Caco-2 (cell line): ENCODE measurements at regions not wholly inside any gene's neighbourhood (a gene's known extent, or its start where the extent isn't known, plus 50 kb on each side); places are given as distances from the start of the nearest gene placed in this dataset.
"Not testable (repeated sequence)": the region's sequence is repeated elsewhere in the genome, so short reads cannot be mapped to it uniquely, and the experiment has no call there.

Experiments used
- BruUV-seq: library from RNA; stranded (reverse); fragments of 400-500 nt; replicated peaks from 2 replicates; lab custom pipeline; 2021; lab: Mats Ljungman, UMichigan
- CTCF ChIA-PET: fragments of 300-600 bp; sonication (Branson Sonifier 250); formaldehyde crosslinking; loops from one replicate; lab custom pipeline; 2022; ENCODE audit warnings: antibody characterized with exemption; lab: Charles Lee
- POLR2A ChIA-PET: fragments of 300-600 bp; sonication (Branson Sonifier 250); formaldehyde crosslinking; loops from one replicate; lab custom pipeline; 2022; ENCODE audit warnings: antibody characterized with exemption; lab: Charles Lee
- DNase-seq, 2 experiments: peaks; one replicate each; pipeline versions ENCODE4 v3.0.0 to v3.0.0-alpha.2; 2020 to 2022
- H3K27me3 ChIP-seq: replicated peaks from 2 replicates; pipeline ENCODE4 v1.6.0; 2011; ENCODE audit warnings: low read length; ENCODE audit not compliant: control insufficient read depth, insufficient read depth
- H3K36me3 ChIP-seq: 2 replicates; pipeline ENCODE4 v1.5.1; 2011; ENCODE audit warnings: low read length; ENCODE audit not compliant: control insufficient read depth, insufficient read depth
- H3K4me1 ChIP-seq: fragments of 250-450 bp; sonication (Bioruptor Pico); 2 replicates; pipeline ENCODE4 v1.5.1; 2020; ENCODE audit warnings: mild to moderate bottlenecking
- H3K4me3 ChIP-seq: 2 replicates; pipeline ENCODE4 v1.5.1; 2011; ENCODE audit warnings: low read depth, mild to moderate bottlenecking, control low read depth, low read length
- H3K9me3 ChIP-seq: fragments of 250-450 bp; sonication (Bioruptor Pico); 2 replicates; pipeline ENCODE4 v1.5.1; 2020; ENCODE audit warnings: mild to moderate bottlenecking, moderate library complexity
- H3K27ac Mint-ChIP-seq: one replicate; pipeline ENCODE4 v1.8.0; 2022; ENCODE audit warnings: mixed read lengths; ENCODE audit not compliant: unreplicated experiment
- H3K27me3 Mint-ChIP-seq: one replicate; pipeline ENCODE4 v1.8.0; 2022; ENCODE audit warnings: mixed read lengths; ENCODE audit not compliant: insufficient read depth, unreplicated experiment
- H3K36me3 Mint-ChIP-seq: one replicate; pipeline ENCODE4 v1.8.0; 2022; ENCODE audit warnings: mild to moderate bottlenecking, mixed read lengths; ENCODE audit not compliant: insufficient read depth, unreplicated experiment
- H3K4me1 Mint-ChIP-seq: one replicate; pipeline ENCODE4 v1.8.0; 2022; ENCODE audit warnings: low read depth, mixed read lengths; ENCODE audit not compliant: unreplicated experiment
- H3K4me3 Mint-ChIP-seq: one replicate; pipeline ENCODE4 v1.8.0; 2022; ENCODE audit warnings: mild to moderate bottlenecking, moderate library complexity, mixed read lengths; ENCODE audit not compliant: unreplicated experiment
- H3K9me3 Mint-ChIP-seq: one replicate; pipeline ENCODE4 v1.8.0; 2022; ENCODE audit warnings: mixed read lengths; ENCODE audit not compliant: unreplicated experiment
- CTCF ChIP-seq, 2 experiments: fragments of 200-600 bp in 1 of 2; IDR thresholded peaks; 1 replicate in 1 of 2; 2 replicates in 1 of 2; pipeline versions ENCODE4 v1.5.1 to v1.8.0; 2011 to 2022; ENCODE audit warnings: antibody characterized with exemption in 1 of 2, control low read depth in 1 of 2, inconsistent platforms in 1 of 2, low read depth in 1 of 2, low read length in 1 of 2, mild to moderate bottlenecking in 1 of 2, moderate library complexity in 1 of 2; ENCODE audit not compliant: insufficient read depth in 1 of 2, severe bottlenecking in 1 of 2, unreplicated experiment in 1 of 2
- intact Hi-C: fragments of 100-400 bp; cut with micrococcal nuclease; formaldehyde crosslinking; loops from one replicate; pipeline ENCODE4 v1.10.0; 2022; ENCODE audit not compliant: unreplicated experiment

DNA sequence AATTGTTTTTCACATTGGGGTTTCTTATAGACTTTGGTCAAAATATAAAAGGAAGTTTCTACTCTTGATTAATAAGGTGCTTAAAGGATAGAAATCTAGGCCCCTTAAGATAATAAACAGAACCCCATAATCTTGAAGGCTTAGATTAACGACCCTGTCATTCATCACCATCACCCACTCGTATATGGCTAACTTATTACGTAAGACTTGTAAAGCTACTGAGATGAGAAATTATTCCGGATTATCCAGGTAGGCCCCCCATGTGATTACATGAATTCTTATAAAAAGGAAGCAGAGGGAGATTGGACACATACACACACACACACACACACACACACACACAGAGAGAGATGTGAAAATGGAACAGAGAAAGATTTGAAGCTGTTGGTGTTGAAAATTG, 1489.2 kb upstream of the TENM4 start:
- Mint-ChIP-seq H3K27me3 (peaks cover 9% of the 10 kb centered on the region), H3K9me3 (no peaks in the 10 kb centered on the region), H3K27ac (no peak overlapping the region), H3K4me3 (no peak overlapping the region), H3K4me1 (no peaks in the 10 kb centered on the region), H3K36me3 (no peaks in the 10 kb centered on the region)
- no peaks in the 10 kb centered on the region for H3K36me3 ChIP-seq
- ChIA-PET POLR2A (no interaction called here), CTCF (no interaction called here)
- BruUV-seq, result no TSS peak
- H3K4me1 ChIP-seq, result no peaks in the 10 kb centered on the region
- H3K27me3 ChIP-seq, result no peaks in the 10 kb centered on the region
- no peak overlapping the region for H3K4me3 ChIP-seq
- no peak for DNase-seq
- intact Hi-C loops, result no loop called here
- no peaks in the 10 kb centered on the region for H3K9me3 ChIP-seq
- TF ChIP-seq CTCF (IDR thresholded peaks at IDR 0.05; ENCODE audit: insufficient read depth in 1 of 2, low read depth in 1 of 2, low read length in 1 of 2, severe bottlenecking in 1 of 2, unreplicated experiment in 1 of 2), result no peak

GRCh38 chr11:80929031-80929805, 1488.4 kb upstream of the TENM4 start:
- Histone ChIP-seq H3K36me3 (no peaks in the 10 kb centered on the region), H3K27me3 (no peaks in the 10 kb centered on the region), H3K4me1 (no peaks in the 10 kb centered on the region), H3K4me3 (no peak overlapping the region), H3K9me3 (no peaks in the 10 kb centered on the region)
- no peaks in the 10 kb centered on the region for H3K36me3 Mint-ChIP-seq
- no peaks in the 10 kb centered on the region for H3K9me3 Mint-ChIP-seq
- DNase-seq, result no peak
- no peak overlapping the region for H3K27ac Mint-ChIP-seq
- peaks cover 11% of the 10 kb centered on the region for H3K27me3 Mint-ChIP-seq
- CTCF ChIA-PET, result no interaction called here
- no peaks in the 10 kb centered on the region for H3K4me1 Mint-ChIP-seq
- H3K4me3 Mint-ChIP-seq, result no peak overlapping the region
- no TSS peak for BruUV-seq
- TF ChIP-seq CTCF (IDR thresholded peaks at IDR 0.05; ENCODE audit: insufficient read depth in 1 of 2, low read depth in 1 of 2, low read length in 1 of 2, severe bottlenecking in 1 of 2, unreplicated experiment in 1 of 2), result no peak
- intact Hi-C loops, result no loop called here
- POLR2A ChIA-PET, result no interaction called here

GRCh38 chr11:80925321-80925720, 1484.5 kb upstream of the TENM4 start:
- Mint-ChIP-seq H3K9me3 (no peaks in the 10 kb centered on the region), H3K27ac (no peak overlapping the region), H3K36me3 (no peaks in the 10 kb centered on the region), H3K4me1 (no peaks in the 10 kb centered on the region), H3K27me3 (peaks cover 8% of the 10 kb centered on the region), H3K4me3 (no peak overlapping the region)
- Histone ChIP-seq H3K4me3 (no peak overlapping the region), H3K4me1 (no peaks in the 10 kb centered on the region), H3K27me3 (no peaks in the 10 kb centered on the region), H3K36me3 (no peaks in the 10 kb centered on the region), H3K9me3 (no peaks in the 10 kb centered on the region)
- POLR2A ChIA-PET, result no interaction called here
- intact Hi-C loops, result no loop called here
- no peak for TF ChIP-seq CTCF (IDR thresholded peaks at IDR 0.05; ENCODE audit: insufficient read depth in 1 of 2, low read depth in 1 of 2, low read length in 1 of 2, severe bottlenecking in 1 of 2, unreplicated experiment in 1 of 2)
- DNase-seq, result no peak
- BruUV-seq, result no TSS peak
- CTCF ChIA-PET, result no interaction called here

DNA sequence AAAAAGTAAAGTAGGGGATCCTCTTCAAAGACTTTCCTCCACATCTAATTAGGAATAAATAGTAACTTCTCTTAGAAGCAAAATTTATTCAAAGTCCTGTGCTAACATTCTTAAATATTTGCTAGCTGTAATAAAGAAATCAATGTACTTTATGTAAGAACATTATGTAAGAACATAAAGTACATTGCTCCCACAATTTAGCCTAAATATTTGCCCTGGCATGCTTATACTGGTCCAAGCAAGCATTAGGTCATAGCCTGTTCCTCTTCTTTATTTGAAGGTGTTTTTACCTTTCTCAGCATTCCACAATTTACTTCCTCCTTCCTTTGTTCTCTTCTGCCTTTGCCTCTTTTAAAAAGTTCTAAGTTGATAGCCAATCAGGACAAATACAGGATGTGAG, 1480.5 kb upstream of the TENM4 start:
- H3K4me3 ChIP-seq, CTCF ChIA-PET, H3K36me3 Mint-ChIP-seq, H3K27ac Mint-ChIP-seq, H3K27me3 ChIP-seq, intact Hi-C loops, H3K27me3 Mint-ChIP-seq, BruUV-seq, POLR2A ChIA-PET, H3K4me3 Mint-ChIP-seq, H3K9me3 Mint-ChIP-seq, DNase-seq, H3K9me3 ChIP-seq, H3K4me1 Mint-ChIP-seq, H3K36me3 ChIP-seq, H3K4me1 ChIP-seq: not testable (repeated sequence)
